ENCODE measurements at regions not wholly inside any gene's neighbourhood (a gene's known extent, or its start where the extent isn't known, plus 50 kb on each side); places are given as distances from the start of the nearest gene placed in this dataset.

DNA sequence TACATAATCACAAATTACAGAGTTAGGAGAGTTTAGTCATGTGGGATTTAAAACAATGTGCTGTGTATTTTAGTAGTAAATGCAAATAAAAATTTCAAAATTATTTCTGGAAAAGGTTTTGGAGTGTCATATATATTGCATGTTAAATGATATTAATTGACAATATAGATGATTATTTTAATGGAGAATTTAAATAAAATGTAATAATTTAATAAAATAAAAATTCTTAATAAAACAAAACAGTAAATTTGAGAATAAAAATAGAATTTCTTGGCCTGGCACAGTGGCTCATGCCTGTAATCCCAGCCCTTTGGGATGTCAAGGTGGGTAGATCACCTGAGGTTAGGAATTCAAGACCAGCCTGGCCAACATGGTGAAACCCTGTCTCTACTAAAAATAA lies 1442.8 kb upstream of the ALCAM start:
- Histone ChIP-seq H3K4me3 (replicated peaks in 1 of 3) (no peak overlapping the region), H3K4me1 (peaks cover 3 to 4% of the 10 kb centered on the region in 2 donors), H3K27ac (no peak overlapping the region), H3K27me3 (no peaks in the 10 kb centered on the region), H3K36me3 (no peaks in the 10 kb centered on the region), H3K9me3 (no peaks in the 10 kb centered on the region)
- intact Hi-C loops (cut with DNase I): no loop called here
- DNase-seq: no peak
- TF ChIP-seq POLR2A (IDR thresholded peaks at IDR 0.05) (no peak), CTCF (IDR thresholded peaks at IDR 0.05) (no peak)

DNA sequence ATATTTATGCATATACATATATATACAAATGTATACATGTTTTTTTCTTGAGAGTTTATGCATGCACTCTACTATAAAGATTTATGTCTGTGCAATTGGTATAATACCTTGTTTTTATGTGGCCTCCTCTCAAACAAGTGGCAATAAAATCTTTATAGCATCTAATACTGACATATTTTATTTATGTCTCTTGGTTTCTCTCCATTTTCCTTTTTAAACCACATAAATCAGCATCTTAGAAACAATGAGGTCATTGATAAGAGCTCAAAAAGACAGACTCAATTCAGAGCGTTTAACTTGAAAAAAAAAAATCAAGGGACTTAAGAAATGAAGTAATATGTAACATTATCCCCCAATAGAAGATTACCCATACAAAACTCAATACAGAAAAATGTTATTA lies 1442.2 kb upstream of the ALCAM start:
- Histone ChIP-seq H3K36me3 (no peaks in the 10 kb centered on the region), H3K27ac (no peak overlapping the region), H3K4me3 (replicated peaks in 1 of 3) (no peak overlapping the region), H3K27me3 (no peaks in the 10 kb centered on the region), H3K4me1 (peaks cover 0 to 1% of the 10 kb centered on the region in 2 donors), H3K9me3 (no peaks in the 10 kb centered on the region)
- 73 to 74% methylated on average over 1 of the region's 1 CpG for WGBS, 2 donors
- intact Hi-C loops (cut with DNase I): no loop called here
- DNase-seq: no peak
- TF ChIP-seq CTCF (IDR thresholded peaks at IDR 0.05): no peak

DNA sequence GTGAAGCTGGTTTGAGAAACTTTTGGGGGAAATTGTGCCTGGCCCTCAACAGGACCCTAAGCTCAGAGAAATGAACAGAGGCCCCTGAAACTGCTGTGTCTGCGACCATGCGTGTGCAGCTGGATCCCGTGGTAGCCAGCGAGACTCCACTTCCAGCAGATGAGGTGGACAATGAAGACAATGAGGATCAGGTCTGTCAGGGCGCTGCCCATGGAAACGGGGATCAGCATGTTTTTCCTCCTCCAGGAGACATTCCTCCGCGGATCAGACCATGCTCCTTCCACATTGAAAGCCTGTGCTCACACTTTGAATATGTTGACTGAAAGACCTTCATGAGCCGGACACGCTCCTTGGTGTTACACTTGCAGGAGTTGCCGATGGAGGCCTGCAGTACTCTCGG lies 1439.8 kb upstream of the ALCAM start:
- intact Hi-C loops (cut with DNase I): no loop called here
- no peak for DNase-seq
- Histone ChIP-seq H3K4me1 (no peaks in the 10 kb centered on the region), H3K4me3 (replicated peaks in 1 of 3) (no peak overlapping the region), H3K27ac (no peak overlapping the region), H3K9me3 (no peaks in the 10 kb centered on the region), H3K36me3 (no peaks in the 10 kb centered on the region), H3K27me3 (no peaks in the 10 kb centered on the region)
- TF ChIP-seq POLR2A (IDR thresholded peaks at IDR 0.05) (no peak), CTCF (IDR thresholded peaks at IDR 0.05) (no peak)
- 92 to 95% methylated on average over 12 of the region's 12 CpGs for WGBS, 2 donors

DNA sequence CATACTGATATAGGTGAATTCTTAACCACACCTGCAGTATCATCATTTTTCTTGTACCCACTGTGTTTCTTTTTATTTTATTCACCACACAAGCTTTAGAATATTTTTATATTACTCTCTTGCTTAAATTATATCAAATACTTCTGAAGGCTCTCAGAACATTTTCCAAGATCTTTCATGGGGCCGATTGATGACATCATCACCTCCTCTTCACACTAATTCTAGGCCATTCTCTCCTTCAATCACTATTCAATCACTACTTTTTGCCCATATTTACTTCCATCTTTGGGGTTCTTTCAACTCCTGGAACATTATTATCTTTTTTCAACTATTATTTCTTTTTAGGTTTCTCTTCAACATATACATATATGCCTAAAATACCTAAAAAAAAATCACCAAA lies 1438.8 kb upstream of the ALCAM start:
- DNase-seq: no peak
- H3K27ac ChIP-seq: no peak overlapping the region
- no peaks in the 10 kb centered on the region for H3K9me3 ChIP-seq
- H3K27me3 ChIP-seq: no peaks in the 10 kb centered on the region
- no peak overlapping the region for H3K4me3 ChIP-seq (replicated peaks in 1 of 3)
- no peaks in the 10 kb centered on the region for H3K4me1 ChIP-seq
- H3K36me3 ChIP-seq: no peaks in the 10 kb centered on the region
- TF ChIP-seq POLR2A (IDR thresholded peaks at IDR 0.05) (no peak), CTCF (IDR thresholded peaks at IDR 0.05) (no peak)
- intact Hi-C loops (cut with DNase I): no loop called here
- 86 to 94% methylated on average over 1 of the region's 1 CpG for WGBS, 2 donors

DNA sequence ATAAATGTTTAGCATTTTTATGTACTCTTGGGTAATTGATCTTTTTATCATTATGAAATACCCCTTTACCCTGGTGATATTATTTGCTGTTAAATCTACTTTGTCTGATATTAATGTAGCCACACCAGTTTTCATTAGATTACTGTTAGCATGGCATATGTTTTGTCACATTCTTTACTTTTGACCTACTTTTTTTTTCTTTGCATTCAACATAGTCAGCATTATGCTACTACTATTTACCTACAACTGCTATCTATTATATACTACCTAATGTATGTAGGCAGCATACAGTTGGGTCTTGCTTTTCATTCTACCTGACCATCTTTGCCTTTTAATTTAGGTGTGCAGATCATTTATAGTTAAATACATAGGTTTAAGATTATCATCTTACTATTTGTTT lies 1429.6 kb upstream of the ALCAM start:
- Histone ChIP-seq H3K4me1 (no peaks in the 10 kb centered on the region), H3K27ac (no peak overlapping the region), H3K4me3 (replicated peaks in 1 of 3) (no peak overlapping the region), H3K9me3 (no peaks in the 10 kb centered on the region), H3K36me3 (no peaks in the 10 kb centered on the region), H3K27me3 (no peaks in the 10 kb centered on the region)
- intact Hi-C loops (cut with DNase I): no loop called here
- TF ChIP-seq POLR2A (IDR thresholded peaks at IDR 0.05): no peak
- no peak for TF ChIP-seq CTCF (IDR thresholded peaks at IDR 0.05)
- DNase-seq: no peak
